Activated T-cell treated with anti-CD3 and anti-CD28 coated beads for 24 hours (primary cell): ENCODE measurements at regions not wholly inside any gene's neighbourhood (a gene's known extent, or its start where the extent isn't known, plus 50 kb on each side); places are given as distances from the start of the nearest gene placed in this dataset.

Experiments
- DNase-seq: peaks from one replicate; pipeline ENCODE4 v3.0.0-alpha.2; 2020; ENCODE audit warnings: low read depth

DNA sequence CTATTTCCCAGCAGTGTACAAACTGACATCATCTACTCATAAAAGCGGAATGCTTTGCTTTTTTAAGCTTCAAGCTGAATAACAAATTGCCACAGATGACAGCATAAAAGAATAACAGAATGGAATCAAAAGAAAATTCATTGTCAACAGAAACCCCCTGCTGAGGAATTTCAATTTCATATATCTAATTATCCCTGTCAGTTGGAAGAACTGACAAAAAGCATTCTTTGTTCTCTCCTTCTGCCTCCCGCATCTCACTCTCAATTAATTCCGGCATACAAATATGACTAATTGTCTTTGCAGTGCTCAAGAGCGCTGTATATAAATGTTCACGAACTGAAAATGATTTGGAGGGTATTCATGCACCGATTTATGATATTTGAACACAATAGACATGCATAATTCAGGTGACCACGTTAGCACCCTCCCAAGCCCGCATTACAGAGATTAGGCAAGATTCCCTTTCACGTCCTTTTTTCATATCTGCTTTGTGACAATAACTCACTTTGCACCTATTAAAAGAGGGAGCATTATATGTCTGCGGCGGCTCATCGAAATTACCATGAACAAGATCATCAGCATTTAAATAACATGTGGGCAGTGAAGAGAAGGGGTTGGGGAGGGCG lies 277.7 kb upstream of the SALL3 start:
- no peak for DNase-seq

- DNase-seq, result no peak
Observed at GRCh38 chr18:78703291-78703690, 276.3 kb upstream of the SALL3 start.

GRCh38 chr18:78704971-78705461 lies 274.6 kb upstream of the SALL3 start:
- DNase-seq, result no peak

GRCh38 chr18:78709261-78709809 lies 270.3 kb upstream of the SALL3 start:
- DNase-seq, result no peak

- no peak for DNase-seq
Observed at GRCh38 chr18:78711316-78711715, 268.3 kb upstream of the SALL3 start.

DNA sequence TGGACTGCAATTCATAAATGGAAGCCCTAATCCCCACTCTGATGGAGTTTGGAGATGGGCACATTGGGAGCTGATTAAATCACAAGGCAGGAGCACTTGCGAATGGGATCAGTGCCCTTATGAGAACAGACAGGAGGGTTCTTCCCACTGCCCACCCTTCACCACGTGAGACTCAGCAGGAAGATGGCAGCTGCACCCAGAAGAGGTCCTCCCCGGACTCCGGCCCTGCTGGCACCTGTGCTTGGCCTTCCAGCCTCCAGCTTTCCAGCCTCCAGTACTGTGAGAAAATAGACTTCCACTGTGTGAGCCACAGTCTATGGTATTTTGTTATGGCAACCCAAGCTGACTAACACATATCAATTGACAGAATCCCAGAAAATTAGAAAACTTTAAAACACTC lies 267.6 kb upstream of the SALL3 start:
- DNase-seq, result no peak

GRCh38 chr18:78713069-78713468 lies 266.5 kb upstream of the SALL3 start:
- DNase-seq, result no peak

DNA sequence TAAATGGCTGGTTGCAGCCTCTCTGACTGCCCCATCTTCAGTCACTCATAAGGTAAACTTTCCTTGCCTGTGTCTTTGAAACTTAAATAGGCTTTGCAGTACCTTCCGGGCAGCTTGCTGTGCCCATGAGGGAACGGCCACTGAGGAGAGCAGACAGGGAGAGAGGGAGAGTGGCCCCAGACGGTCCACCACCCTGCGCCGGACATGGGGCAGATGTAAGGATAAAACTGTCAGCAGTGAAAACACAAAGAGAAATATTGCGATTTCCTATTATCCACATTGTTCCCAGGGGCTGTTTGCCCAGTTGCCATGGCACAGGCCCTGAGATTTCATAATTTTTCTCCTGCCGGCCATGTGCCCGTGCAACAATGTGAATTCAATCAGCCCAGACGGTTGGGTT lies 265.9 kb upstream of the SALL3 start:
- no peak for DNase-seq

GRCh38 chr18:78716022-78716421 lies 263.6 kb upstream of the SALL3 start:
- no peak for DNase-seq

GRCh38 chr18:78716581-78716980 lies 263.0 kb upstream of the SALL3 start:
- DNase-seq, result no peak

DNA sequence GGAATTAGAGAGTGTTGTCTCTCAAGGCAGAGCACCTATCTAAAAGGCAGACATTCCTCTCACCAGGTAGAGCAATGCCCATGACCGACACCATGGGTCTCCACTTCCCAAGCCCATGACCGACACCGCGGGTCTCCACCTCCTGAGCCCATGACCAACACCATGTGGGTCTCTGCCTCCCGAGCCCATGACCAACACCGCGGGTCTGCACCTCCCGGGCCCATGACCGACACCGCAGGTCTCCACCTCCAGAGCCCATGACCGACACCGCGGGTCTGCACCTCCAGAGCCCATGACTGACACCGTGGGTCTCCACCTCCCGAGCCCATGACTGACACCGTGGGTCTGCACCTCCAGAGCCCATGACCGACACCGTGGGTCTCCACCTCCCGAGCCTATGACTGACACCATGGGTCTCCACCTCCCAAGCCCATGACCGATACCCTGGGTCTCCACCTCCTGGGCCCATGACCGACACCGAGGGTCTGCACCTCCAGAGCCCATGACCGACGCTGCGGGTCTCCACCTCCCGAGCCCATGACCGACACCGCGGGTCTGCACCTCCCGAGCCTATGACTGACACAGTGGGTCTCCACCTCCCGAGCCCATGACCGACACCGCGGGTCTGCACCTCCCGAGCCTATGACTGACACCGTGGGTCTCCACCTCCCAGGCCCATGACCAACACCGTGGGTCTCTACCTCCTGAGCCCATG lies 262.4 kb upstream of the SALL3 start:
- DNase-seq, result no peak

GRCh38 chr18:78717766-78718150 lies 261.9 kb upstream of the SALL3 start:
- DNase-seq, result no peak

DNA sequence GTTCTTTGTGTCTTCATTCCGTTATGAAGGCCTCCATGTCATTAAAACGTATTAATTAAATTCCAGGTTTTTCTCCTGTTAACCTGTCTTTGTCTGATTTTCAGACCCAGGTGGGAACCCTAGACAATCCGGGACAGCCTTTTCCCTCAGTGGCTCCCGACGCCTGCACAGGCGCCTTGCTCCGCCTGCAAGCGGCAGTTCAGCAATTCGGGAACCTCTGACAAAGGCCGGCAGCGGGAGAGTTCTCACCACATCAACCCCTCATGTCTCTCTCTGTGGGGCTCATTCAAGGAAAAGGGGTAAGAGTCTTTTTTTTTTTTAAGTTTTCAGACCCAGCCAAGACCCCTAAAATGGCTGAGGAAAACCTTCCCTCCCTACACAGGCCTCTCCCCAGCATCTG lies 259.8 kb upstream of the SALL3 start:
- no peak for DNase-seq

- DNase-seq, result no peak
Observed at GRCh38 chr18:78720456-78721237, 259.0 kb upstream of the SALL3 start.

DNA sequence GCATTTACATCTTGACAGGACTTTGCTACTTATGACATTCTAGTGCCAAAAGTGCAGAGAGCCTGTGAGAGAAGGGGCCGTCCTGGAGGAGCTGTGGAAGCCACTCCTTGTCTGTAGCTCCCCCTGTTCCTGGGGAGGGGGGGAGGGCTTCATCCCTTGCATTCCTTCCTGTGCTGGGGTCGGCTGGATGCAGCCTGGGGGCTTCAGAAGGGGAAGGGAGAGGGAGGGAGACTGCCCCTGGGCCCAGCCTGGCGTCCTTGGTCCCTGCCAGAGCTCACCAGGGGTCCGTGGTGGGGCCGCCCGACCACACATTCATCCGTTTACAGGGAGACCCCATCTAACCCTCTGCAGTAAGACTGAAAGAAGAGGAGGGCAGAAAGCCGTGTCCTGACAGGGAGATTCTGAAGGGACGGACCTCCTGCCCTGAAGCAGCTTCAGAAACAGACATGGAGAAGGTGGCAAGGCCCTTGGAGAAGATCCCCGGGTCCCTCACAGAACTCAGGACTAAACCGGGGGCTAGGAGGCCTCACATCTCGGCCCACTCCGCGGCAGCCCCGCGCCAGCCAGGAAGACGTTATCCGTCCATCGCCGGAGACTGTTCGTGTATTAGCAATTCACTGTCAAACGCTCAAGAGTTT lies 258.3 kb upstream of the SALL3 start:
- DNase-seq, result no peak

DNA sequence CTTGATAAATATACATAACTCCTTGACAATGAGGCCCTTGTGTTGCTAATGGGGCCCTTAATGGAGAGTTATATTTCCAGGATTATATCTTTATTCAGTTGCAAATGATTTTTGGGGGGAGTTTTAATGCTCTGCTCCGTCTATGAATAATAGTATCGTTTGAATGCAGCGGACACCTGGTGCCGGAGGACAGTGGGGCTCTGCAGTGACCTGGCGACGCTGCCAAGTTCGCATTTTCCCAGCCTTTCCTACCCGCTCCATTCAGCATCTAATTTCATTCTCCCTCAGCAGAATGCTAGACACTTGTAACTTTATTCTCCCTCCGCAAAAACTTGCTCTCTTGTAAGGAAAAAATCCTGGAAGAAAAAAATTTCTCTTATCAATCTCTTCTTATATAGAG lies 257.6 kb upstream of the SALL3 start:
- DNase-seq, result no peak

DNA sequence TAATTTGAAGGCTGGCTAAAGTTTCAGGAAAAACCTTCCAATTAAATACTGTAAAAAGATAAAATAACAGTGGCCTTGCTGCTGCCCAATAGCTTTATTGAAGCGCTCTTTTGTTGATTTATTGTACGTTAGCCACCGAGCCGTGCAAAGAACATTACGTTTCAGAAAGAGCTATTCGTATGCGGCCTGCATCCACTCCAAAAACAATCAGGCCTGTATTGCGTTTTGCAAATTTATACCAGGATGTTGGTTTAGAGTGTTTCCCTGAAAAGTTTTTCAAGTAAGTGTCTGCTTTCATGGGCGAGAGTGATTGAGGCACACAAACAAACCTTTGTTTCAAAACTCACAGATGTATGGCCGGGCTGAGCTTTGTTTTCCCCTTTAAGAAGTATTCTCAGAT lies 257.2 kb upstream of the SALL3 start:
- no peak for DNase-seq

- no peak for DNase-seq
Observed at GRCh38 chr18:78722929-78723710, 256.5 kb upstream of the SALL3 start.

DNA sequence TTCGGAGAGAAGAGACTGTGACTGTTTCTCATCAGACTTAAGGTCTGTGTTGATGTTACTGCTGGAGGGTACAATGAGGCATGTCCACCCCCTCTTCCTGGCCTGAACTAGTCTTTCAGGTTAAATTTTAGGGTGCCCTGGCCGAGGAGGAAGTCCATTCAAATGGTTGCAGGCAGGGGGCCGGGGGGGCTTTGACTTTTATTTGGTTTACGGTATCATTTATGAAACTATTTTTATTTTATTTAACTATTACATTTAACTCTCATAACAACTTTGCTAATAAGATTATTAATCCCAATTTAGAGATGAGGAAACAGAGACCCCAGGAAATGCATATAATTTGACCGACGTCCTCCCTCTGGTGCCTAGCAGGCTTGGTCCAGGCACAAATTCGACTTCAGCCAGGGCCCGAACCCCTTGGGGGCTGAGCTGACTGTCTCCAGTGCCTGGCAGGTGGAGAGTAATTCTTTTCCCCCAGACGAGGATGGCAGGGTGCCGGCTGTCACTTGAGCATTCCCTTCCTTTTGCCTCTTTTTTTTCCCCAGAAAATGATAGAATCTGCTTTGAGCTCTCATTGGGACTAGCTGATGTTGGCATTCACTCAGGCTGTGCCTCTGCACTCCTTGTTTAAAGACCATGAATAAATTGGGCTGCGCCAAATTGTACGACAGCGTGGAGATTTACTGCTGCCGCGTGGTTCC lies 255.3 kb upstream of the SALL3 start:
- no peak for DNase-seq

DNA sequence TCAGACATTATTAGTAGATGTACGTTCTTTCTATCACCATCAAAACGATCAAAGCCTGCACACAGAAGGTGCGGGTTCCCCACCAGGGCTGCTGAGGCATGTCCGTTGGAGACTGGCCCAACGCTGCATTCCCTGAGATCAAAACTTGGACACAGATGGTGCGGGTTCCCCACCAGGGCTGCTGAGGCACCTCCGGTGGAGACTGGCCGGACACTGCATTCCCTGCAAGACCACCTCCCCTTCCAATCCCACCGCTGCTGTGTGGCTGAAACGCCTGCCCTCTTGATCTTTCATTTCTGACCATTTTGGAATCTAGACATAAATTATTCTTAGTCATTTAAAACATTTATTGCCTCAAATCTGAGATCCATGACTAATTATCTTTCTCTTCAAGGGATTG lies 254.2 kb upstream of the SALL3 start:
- no peak for DNase-seq
